ENCODE measurements at regions not wholly inside any gene's neighbourhood (a gene's known extent, or its start where the extent isn't known, plus 50 kb on each side); places are given as distances from the start of the nearest gene placed in this dataset.

GRCh38 chr17:71713846-71714245, 407.0 kb upstream of the SOX9 start (continued):
- TF ChIP-seq, protein P1, sequence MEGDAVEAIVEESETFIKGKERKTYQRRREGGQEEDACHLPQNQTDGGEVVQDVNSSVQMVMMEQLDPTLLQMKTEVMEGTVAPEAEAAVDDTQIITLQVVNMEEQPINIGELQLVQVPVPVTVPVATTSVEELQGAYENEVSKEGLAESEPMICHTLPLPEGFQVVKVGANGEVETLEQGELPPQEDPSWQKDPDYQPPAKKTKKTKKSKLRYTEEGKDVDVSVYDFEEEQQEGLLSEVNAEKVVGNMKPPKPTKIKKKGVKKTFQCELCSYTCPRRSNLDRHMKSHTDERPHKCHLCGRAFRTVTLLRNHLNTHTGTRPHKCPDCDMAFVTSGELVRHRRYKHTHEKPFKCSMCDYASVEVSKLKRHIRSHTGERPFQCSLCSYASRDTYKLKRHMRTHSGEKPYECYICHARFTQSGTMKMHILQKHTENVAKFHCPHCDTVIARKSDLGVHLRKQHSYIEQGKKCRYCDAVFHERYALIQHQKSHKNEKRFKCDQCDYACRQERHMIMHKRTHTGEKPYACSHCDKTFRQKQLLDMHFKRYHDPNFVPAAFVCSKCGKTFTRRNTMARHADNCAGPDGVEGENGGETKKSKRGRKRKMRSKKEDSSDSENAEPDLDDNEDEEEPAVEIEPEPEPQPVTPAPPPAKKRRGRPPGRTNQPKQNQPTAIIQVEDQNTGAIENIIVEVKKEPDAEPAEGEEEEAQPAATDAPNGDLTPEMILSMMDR (conservative IDR thresholded peaks at IDR 0.05; ENCODE audit: low read depth in 2 of 2): no peak
- TF ChIP-seq, protein P2, sequence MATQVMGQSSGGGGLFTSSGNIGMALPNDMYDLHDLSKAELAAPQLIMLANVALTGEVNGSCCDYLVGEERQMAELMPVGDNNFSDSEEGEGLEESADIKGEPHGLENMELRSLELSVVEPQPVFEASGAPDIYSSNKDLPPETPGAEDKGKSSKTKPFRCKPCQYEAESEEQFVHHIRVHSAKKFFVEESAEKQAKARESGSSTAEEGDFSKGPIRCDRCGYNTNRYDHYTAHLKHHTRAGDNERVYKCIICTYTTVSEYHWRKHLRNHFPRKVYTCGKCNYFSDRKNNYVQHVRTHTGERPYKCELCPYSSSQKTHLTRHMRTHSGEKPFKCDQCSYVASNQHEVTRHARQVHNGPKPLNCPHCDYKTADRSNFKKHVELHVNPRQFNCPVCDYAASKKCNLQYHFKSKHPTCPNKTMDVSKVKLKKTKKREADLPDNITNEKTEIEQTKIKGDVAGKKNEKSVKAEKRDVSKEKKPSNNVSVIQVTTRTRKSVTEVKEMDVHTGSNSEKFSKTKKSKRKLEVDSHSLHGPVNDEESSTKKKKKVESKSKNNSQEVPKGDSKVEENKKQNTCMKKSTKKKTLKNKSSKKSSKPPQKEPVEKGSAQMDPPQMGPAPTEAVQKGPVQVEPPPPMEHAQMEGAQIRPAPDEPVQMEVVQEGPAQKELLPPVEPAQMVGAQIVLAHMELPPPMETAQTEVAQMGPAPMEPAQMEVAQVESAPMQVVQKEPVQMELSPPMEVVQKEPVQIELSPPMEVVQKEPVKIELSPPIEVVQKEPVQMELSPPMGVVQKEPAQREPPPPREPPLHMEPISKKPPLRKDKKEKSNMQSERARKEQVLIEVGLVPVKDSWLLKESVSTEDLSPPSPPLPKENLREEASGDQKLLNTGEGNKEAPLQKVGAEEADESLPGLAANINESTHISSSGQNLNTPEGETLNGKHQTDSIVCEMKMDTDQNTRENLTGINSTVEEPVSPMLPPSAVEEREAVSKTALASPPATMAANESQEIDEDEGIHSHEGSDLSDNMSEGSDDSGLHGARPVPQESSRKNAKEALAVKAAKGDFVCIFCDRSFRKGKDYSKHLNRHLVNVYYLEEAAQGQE (IDR thresholded peaks at IDR 0.05; ENCODE audit: unreplicated experiment): no peak
- TF ChIP-seq STAT1 (IDR thresholded peaks at IDR 0.05; ENCODE audit: unreplicated experiment) (no peak), EZH2phosphoT487 (IDR thresholded peaks at IDR 0.05; ENCODE audit: unreplicated experiment) (no peak)

DNA sequence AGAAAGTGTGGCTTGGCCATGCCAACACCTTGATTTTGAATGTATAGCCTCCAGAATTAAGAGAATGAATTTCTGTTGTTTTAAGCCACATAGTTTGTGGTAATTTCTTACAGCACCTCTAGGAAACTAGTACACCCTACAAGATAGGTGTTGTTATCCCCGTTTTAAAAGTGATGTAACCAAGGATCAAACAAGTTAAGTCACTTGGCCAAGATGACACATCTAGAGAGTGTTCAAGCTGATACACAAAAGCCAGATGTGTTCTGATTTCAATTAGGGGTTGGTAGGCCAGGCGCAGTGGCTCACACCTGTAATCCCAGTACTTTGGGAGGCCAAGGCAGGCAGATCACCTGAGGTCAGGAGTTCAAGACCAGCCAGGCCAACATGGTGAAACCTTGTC, 396.5 kb upstream of the SOX9 start:
- H3K79me2 ChIP-seq (replicated peaks; ENCODE audit: insufficient read depth): no peaks in the 10 kb centered on the region
- H3K4me1 ChIP-seq (ENCODE audit: insufficient read depth): no peaks in the 10 kb centered on the region
- H2AFZ ChIP-seq: no peak overlapping the region
- no peaks in the 10 kb centered on the region for H3K27me3 ChIP-seq (ENCODE audit: insufficient read depth)
- no peak overlapping the region for H3K4me3 ChIP-seq
- no peaks in the 10 kb centered on the region for H3K4me1 Mint-ChIP-seq
- H3K27ac ChIP-seq (ENCODE audit: low read depth): no peak overlapping the region
- H3K4me3 Mint-ChIP-seq: no peak overlapping the region
- TF ChIP-seq NANOG (IDR thresholded peaks at IDR 0.05; ENCODE audit: borderline replicate concordance): no peak
- TF ChIP-seq ZNF331 (CRISPR knock-in tag; IDR thresholded peaks at IDR 0.05; ENCODE audit: low read depth): no peak
- TF ChIP-seq ETS1 (IDR thresholded peaks at IDR 0.05): no peak
- no peak for TF ChIP-seq EZH2 (IDR thresholded peaks at IDR 0.05; ENCODE audit: low read depth, unreplicated experiment)
- TF ChIP-seq, protein P1 (conservative IDR thresholded peaks at IDR 0.05; ENCODE audit: low read depth in 2 of 2): no peak
- H3K27ac Mint-ChIP-seq: no peak overlapping the region
- peaks cover 5% of the 10 kb centered on the region for H3K9me3 Mint-ChIP-seq
- peaks cover 4% of the 10 kb centered on the region; the same call in 1 of the 3 replicates for H3K36me3 Mint-ChIP-seq (ENCODE audit: low read depth)
- H3K4me2 ChIP-seq: no peak overlapping the region
- DNase-seq (ENCODE audit: low spot score): no peak
- no peaks in the 10 kb centered on the region for H3K27me3 Mint-ChIP-seq (ENCODE audit: insufficient read depth, low read depth, poor library complexity)
- no peaks in the 10 kb centered on the region for H4K20me1 ChIP-seq (replicated peaks; ENCODE audit: insufficient read depth)
- no peaks in the 10 kb centered on the region for H3F3A ChIP-seq (replicated peaks; ENCODE audit: low read depth)
- H3K36me3 ChIP-seq (ENCODE audit: insufficient read depth): no peaks in the 10 kb centered on the region
- ATAC-seq: no peak
- H3K9me2 ChIP-seq (ENCODE audit: insufficient read depth): no peaks in the 10 kb centered on the region

All from GM23338 (cell line).